ENCODE measurements at regions not wholly inside any gene's neighbourhood (a gene's known extent, or its start where the extent isn't known, plus 50 kb on each side); places are given as distances from the start of the nearest gene placed in this dataset.

- intact Hi-C loops (cut with DNase I), result no loop called here
- no peaks in the 10 kb centered on the region for H3K4me1 ChIP-seq (replicated peaks)
- TF ChIP-seq CTCF (IDR thresholded peaks at IDR 0.05) (no peak), POLR2A (IDR thresholded peaks at IDR 0.05) (no peak), POLR2AphosphoS5 (IDR thresholded peaks at IDR 0.05) (no peak)
- 44% methylated on average over 7 of the region's 7 CpGs for WGBS
- no peaks in the 10 kb centered on the region for H3K36me3 ChIP-seq
- DNase-seq (ENCODE audit: low spot score), result no peak
- H3K27ac ChIP-seq, result no peak overlapping the region
- H3K9me3 ChIP-seq, result no peaks in the 10 kb centered on the region
- H3K27me3 ChIP-seq (replicated peaks; ENCODE audit: insufficient read depth), result peaks cover 2% of the 10 kb centered on the region
- H3K4me3 ChIP-seq, result no peak overlapping the region
Observed at GRCh38 chr19:34067861-34068271, 104.4 kb upstream of the LSM14A start.

GRCh38 chr19:34075661-34076091 is 96.6 kb upstream of the LSM14A start:
- Histone ChIP-seq H3K4me1 (replicated peaks) (no peaks in the 10 kb centered on the region), H3K36me3 (no peaks in the 10 kb centered on the region), H3K27me3 (replicated peaks; ENCODE audit: insufficient read depth) (no peaks in the 10 kb centered on the region), H3K27ac (no peak overlapping the region), H3K9me3 (no peaks in the 10 kb centered on the region), H3K4me3 (no peak overlapping the region)
- no peak for TF ChIP-seq CTCF (IDR thresholded peaks at IDR 0.05)
- no peak for TF ChIP-seq POLR2AphosphoS5 (IDR thresholded peaks at IDR 0.05)
- intact Hi-C loops (cut with DNase I), result no loop called here
- DNase-seq (ENCODE audit: low spot score), result no peak
- 4% methylated on average over 3 of the region's 3 CpGs for WGBS

- DNase-seq (ENCODE audit: low spot score), result no peak
- intact Hi-C loops (cut with DNase I), result no loop called here
- TF ChIP-seq POLR2AphosphoS5 (IDR thresholded peaks at IDR 0.05) (no peak), POLR2A (IDR thresholded peaks at IDR 0.05) (no peak), CTCF (IDR thresholded peaks at IDR 0.05) (no peak)
- no peak overlapping the region for H3K4me3 ChIP-seq
- no peaks in the 10 kb centered on the region for H3K27me3 ChIP-seq (replicated peaks; ENCODE audit: insufficient read depth)
- no peaks in the 10 kb centered on the region for H3K9me3 ChIP-seq
- H3K36me3 ChIP-seq, result no peaks in the 10 kb centered on the region
- no peak overlapping the region for H3K27ac ChIP-seq
- 63% methylated on average over 10 of the region's 10 CpGs for WGBS
- H3K4me1 ChIP-seq (replicated peaks), result no peaks in the 10 kb centered on the region
Observed at GRCh38 chr19:34082289-34083077, 89.8 kb upstream of the LSM14A start.

GRCh38 chr19:34084396-34085145 is 87.7 kb upstream of the LSM14A start:
- H3K27ac ChIP-seq, result no peak overlapping the region
- TF ChIP-seq CTCF (IDR thresholded peaks at IDR 0.05) (no peak), POLR2A (IDR thresholded peaks at IDR 0.05) (no peak), POLR2AphosphoS5 (IDR thresholded peaks at IDR 0.05) (no peak)

More at GRCh38 chr19:34084396-34085145, 87.7 kb upstream of the LSM14A start:
- Histone ChIP-seq H3K4me3 (no peak overlapping the region), H3K4me1 (replicated peaks) (no peaks in the 10 kb centered on the region), H3K27me3 (replicated peaks; ENCODE audit: insufficient read depth) (no peaks in the 10 kb centered on the region), H3K9me3 (no peaks in the 10 kb centered on the region), H3K36me3 (no peaks in the 10 kb centered on the region)
- intact Hi-C loops (cut with DNase I), result no loop called here
- WGBS, result 40% methylated on average over 3 of the region's 3 CpGs
- no peak for DNase-seq (ENCODE audit: low spot score)

Data from prostate gland (tissue), 2 donors.